HCT116 (cell line): ENCODE measurements at regions not wholly inside any gene's neighbourhood (a gene's known extent, or its start where the extent isn't known, plus 50 kb on each side); places are given as distances from the start of the nearest gene placed in this dataset.

Experiments used
- ATF3 ChIP-seq: IDR thresholded peaks from 2 replicates; pipeline ENCODE4 v1.6.1; 2012
- EZH2phosphoT487 ChIP-seq: fragments of 200-600 bp; IDR thresholded peaks from 2 replicates; pipeline ENCODE4 v1.6.1; 2018; ENCODE audit warnings: antibody characterized with exemption, borderline replicate concordance
- JUND ChIP-seq: IDR thresholded peaks from 2 replicates; pipeline ENCODE4 v1.6.1; 2012
- MAX ChIP-seq: IDR thresholded peaks from 2 replicates; pipeline ENCODE4 v1.6.1; 2012
- SP1 ChIP-seq: IDR thresholded peaks from 2 replicates; pipeline ENCODE4 v1.6.1; 2012; ENCODE audit warnings: low read depth
- TCF7L2 ChIP-seq: IDR thresholded peaks from 2 replicates; pipeline ENCODE4 v1.7.0; 2011; ENCODE audit warnings: borderline replicate concordance, inconsistent platforms; ENCODE audit not compliant: insufficient read depth, insufficient read length; ENCODE audit errors: extremely low read depth

- no peak for TF ChIP-seq EZH2phosphoT487
- TF ChIP-seq MAX = no peak
- TF ChIP-seq SP1 = no peak
- no peak for TF ChIP-seq ATF3
- TF ChIP-seq TCF7L2 = no peak
- no peak for TF ChIP-seq JUND
These were observed 590.8 kb downstream of the LMO7 start for GRCh38 chr13:76226941-76227340.
